Stimulated activated naive CD8-positive, alpha-beta T cell treated with anti-CD3 and anti-CD28 coated beads, Interleukin-15, amount 100 ng/mL, for 72 hours (primary cell): ENCODE measurements at regions not wholly inside any gene's neighbourhood (a gene's known extent, or its start where the extent isn't known, plus 50 kb on each side); places are given as distances from the start of the nearest gene placed in this dataset.

Experiments
- ATAC-seq: fragments of 150-1000 bp; cut with Tn5 transposase; 2 replicates; pipeline ENCODE4 v1.10.0; 2021; ENCODE audit warnings: mild to moderate bottlenecking, moderate library complexity
- DNase-seq, 2 donors: peaks; one replicate each; pipeline ENCODE4 v3.0.0; 2021 to 2022
- H3K27ac Mint-ChIP-seq, 2 donors: one replicate each; pipeline ENCODE4 v1.8.0; 2022; ENCODE audit warnings: mild to moderate bottlenecking in 2 of 2, mixed read lengths in 2 of 2, moderate library complexity in 2 of 2
- H3K27me3 Mint-ChIP-seq: one replicate; pipeline ENCODE4 v1.8.0; 2022; ENCODE audit warnings: mixed read lengths
- H3K4me1 Mint-ChIP-seq: one replicate; pipeline ENCODE4 v1.8.0; 2022; ENCODE audit warnings: mild to moderate bottlenecking, mixed read lengths
- H3K4me3 Mint-ChIP-seq, 2 donors: one replicate each; pipeline ENCODE4 v1.8.0; 2022; ENCODE audit warnings: mild to moderate bottlenecking in 2 of 2, mixed read lengths in 2 of 2, moderate library complexity in 1 of 2
- H3K9me3 Mint-ChIP-seq, 2 donors: one replicate each; pipeline ENCODE4 v1.8.0; 2022; ENCODE audit warnings: mixed read lengths in 2 of 2

- DNase-seq (no peak), ATAC-seq (peak; percentile 42)
- Mint-ChIP-seq H3K4me3 (no peak overlapping the region), H3K9me3 (no peaks in the 10 kb centered on the region), H3K27me3 (peaks cover 14% of the 10 kb centered on the region), H3K4me1 (peaks cover 7% of the 10 kb centered on the region), H3K27ac (no peak overlapping the region)
Measured at GRCh38 chr21:43306911-43307676, 119.8 kb downstream of the SIK1 start.

GRCh38 chr21:43306391-43306790 lies 120.5 kb downstream of the SIK1 start:
- no peak overlapping the region for H3K4me3 Mint-ChIP-seq
- DNase-seq (no peak), ATAC-seq (no peak)
- H3K27ac Mint-ChIP-seq: no peak overlapping the region
- H3K9me3 Mint-ChIP-seq: no peaks in the 10 kb centered on the region
- peaks cover 7% of the 10 kb centered on the region for H3K4me1 Mint-ChIP-seq
- peaks cover 14% of the 10 kb centered on the region for H3K27me3 Mint-ChIP-seq

DNA sequence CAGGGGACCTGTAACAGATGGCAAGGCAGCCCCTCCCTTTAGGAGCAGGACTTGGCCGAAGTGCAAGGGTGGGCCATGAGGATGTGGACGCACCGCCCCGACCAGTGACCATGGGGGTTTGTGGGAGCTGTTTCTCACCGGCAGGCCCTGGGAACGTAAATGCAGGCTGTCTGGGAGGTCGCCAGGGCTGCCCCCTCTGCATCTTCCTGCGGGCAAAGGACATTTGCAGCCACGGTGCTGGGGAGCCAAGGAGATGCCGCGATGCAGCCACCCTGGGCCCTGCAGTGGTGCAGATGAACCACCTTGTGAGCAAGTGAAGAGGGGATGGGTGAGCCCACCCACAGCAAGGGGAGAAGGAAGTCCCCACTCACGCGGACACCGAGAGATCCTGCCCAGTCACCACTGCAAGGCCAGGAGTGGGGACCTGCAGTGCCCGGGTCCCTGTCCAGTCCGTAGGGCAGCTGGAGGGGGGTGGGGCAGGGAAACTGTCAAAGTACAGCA lies 121.1 kb downstream of the SIK1 start:
- peaks cover 7% of the 10 kb centered on the region for H3K4me1 Mint-ChIP-seq
- no peaks in the 10 kb centered on the region for H3K9me3 Mint-ChIP-seq
- H3K27ac Mint-ChIP-seq: peak overlapping the region in 1 of 2 donors; percentile 57
- DNase-seq: no peak
- no peak for ATAC-seq
- no peak overlapping the region for H3K4me3 Mint-ChIP-seq
- H3K27me3 Mint-ChIP-seq: peaks cover 14% of the 10 kb centered on the region

DNA sequence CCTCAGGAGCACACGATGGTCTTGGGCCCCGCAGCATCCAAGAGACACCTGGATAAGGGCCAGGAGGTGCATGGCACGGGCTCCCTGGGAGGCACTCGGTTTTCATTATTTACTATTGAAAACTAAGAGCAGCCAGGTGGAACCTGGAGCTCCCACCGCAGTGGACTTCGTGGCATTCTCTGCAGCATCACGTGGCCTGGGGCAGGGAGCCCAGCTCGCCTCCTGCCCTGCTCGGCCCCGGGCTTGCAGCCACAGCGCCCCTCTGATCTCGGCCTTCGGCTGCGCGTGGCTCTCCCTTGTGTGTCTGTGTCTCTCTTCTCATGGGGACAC lies 121.6 kb downstream of the SIK1 start:
- peaks cover 7% of the 10 kb centered on the region for H3K4me1 Mint-ChIP-seq
- H3K9me3 Mint-ChIP-seq: no peaks in the 10 kb centered on the region
- ATAC-seq: no peak
- DNase-seq: no peak
- no peak overlapping the region for H3K4me3 Mint-ChIP-seq
- H3K27me3 Mint-ChIP-seq: peaks cover 14% of the 10 kb centered on the region
- no peak overlapping the region for H3K27ac Mint-ChIP-seq

DNA sequence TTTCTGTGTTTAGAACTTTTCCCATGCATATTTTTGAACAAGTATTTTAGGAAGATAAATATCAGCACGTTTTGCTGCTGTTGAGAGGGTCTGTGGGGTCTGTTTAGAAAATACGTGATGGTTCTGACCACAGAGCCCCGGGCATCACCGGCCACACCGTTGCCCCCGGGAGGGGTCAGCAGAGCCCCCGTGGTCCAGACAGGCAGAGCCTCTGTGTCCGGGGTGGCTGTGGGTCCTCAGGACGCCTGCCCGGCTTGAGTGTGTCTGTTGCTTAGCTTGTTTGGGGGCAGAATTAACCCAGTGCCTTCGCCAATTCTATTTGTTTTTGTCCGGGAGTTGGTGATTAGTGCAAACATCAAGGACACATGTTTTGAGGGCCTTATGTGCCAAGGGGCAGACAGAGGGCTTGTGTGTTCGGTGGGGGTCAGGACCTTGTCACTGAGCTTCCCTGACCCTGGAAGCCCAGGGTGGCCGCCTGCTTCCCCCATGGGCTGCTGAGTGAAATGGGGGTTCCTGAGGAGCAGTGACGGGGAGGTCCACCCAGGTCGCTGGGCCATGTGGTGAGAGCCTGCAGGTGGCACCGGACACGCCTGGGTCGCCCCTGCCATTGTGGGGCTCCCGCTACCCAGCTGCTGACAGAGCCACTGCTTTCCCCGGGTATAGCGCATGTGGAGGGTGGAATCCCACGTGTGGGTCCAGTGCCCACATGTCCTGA lies 122.2 kb downstream of the SIK1 start:
- Mint-ChIP-seq H3K9me3 (no peaks in the 10 kb centered on the region), H3K4me1 (peaks cover 7% of the 10 kb centered on the region), H3K27ac (no peak overlapping the region), H3K4me3 (no peak overlapping the region), H3K27me3 (peaks cover 14% of the 10 kb centered on the region)
- no peak for ATAC-seq
- no peak for DNase-seq

- peaks cover 7% of the 10 kb centered on the region for H3K4me1 Mint-ChIP-seq
- H3K9me3 Mint-ChIP-seq: no peaks in the 10 kb centered on the region
- no peak for DNase-seq
- no peak overlapping the region for H3K4me3 Mint-ChIP-seq
- ATAC-seq: no peak
- peaks cover 14% of the 10 kb centered on the region for H3K27me3 Mint-ChIP-seq
- H3K27ac Mint-ChIP-seq: peak overlapping the region in 1 of 2 donors; percentile 16
Measured at GRCh38 chr21:43304206-43304605, 122.7 kb downstream of the SIK1 start.

DNA sequence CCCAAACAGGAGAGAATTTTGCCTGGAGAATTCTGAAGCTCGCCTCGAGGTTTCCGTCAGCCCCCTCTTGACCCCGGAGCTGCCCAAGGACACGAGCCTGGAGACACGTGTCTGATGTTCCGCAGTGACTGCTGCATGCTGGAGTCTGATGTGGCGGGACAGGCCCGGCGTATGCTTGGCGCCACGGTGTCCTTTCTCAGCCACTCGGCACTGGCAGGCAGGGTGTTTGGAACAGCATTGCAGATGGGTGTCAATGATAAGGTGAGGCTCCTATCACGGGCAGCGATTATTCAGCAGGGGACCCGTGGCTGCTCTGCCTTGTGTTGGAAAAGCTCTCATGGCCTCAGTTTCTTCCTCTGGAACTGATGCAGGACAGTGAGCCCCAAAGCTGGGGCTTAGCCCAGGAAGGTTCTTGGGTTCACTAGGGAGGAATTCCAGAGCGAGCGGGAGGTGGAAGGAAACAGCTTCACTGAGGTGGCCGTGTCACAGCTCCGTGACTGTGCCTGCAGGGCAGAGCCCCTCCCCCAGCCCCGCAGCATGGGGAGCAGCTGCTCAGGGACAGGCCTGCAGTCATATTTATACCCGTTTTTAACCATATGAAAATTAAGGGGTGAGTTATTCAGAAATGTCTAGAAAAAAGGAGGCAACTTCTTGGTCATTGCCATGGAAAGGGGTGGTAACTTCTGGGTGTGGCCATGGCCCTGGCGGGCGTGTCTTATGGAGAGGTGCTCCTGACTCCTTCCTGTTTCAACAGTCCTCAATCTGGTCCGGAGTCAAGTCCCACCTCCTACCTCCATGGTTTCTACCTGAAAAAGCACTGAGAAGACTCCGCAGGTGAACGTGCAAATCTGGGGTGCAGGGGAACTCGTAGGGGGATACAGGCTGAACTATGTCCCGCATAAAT lies 123.4 kb downstream of the SIK1 start:
- peak overlapping the region; percentile 12 to 16 for H3K27ac Mint-ChIP-seq
- ATAC-seq: no peak
- H3K9me3 Mint-ChIP-seq: no peaks in the 10 kb centered on the region
- H3K4me1 Mint-ChIP-seq: peaks cover 7% of the 10 kb centered on the region
- H3K27me3 Mint-ChIP-seq: peaks cover 14% of the 10 kb centered on the region
- DNase-seq: no peak
- no peak overlapping the region for H3K4me3 Mint-ChIP-seq

DNA sequence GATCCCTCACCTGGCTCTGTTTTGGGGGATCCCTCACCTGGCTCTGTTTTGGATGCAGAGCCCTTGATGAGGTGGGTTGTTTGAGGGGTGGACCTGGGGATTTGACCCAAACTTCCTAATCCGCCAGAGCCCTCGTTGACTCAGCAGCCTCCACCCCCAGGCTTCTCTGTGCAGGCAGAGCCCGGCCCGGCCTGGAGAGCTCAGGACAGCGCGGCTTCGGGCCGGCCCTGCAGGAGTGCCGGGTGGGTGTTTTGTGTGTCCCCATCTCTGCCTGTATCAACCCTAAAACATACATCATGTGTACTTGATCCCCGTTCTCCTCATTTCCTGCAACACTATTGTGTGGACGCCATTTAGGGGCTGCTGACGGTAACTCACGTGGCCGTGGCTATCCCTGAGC lies 124.2 kb downstream of the SIK1 start:
- ATAC-seq (no peak), DNase-seq (no peak)
- peaks cover 14% of the 10 kb centered on the region for H3K27me3 Mint-ChIP-seq
- H3K4me3 Mint-ChIP-seq: no peak overlapping the region
- no peak overlapping the region for H3K27ac Mint-ChIP-seq
- peaks cover 7% of the 10 kb centered on the region for H3K4me1 Mint-ChIP-seq
- no peaks in the 10 kb centered on the region for H3K9me3 Mint-ChIP-seq

DNA sequence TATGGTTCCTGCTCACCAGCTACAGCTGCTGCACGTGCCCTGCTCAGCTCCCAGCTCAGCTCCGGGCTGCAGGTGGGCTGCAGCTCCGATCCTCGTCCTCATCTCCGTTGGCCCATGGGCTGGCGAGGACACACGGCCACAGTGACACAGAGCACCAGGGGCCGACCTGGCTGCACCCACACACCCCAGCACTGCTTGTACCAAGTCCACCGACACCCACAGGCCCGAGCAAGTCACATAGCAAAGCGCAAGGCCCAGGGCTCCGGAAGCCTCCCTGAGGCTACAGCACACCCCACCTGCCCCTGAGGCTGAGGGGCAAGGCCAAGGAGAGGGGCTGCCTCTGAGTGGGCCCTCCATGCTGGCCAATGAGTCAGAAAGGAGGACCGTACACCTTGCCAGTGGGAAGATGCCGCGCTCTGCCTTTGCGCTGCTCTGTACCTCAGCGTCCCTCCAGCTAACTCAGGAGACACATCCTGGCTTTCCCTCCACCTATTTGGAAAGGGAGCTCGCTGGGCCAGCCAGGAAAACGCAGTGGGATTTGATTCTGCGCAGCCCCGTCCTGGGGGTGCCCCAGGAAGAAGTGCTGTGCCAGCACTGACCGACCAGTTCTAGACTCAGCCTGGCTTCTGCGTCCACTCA lies 124.8 kb downstream of the SIK1 start:
- Mint-ChIP-seq H3K27me3 (peaks cover 14% of the 10 kb centered on the region), H3K9me3 (no peaks in the 10 kb centered on the region), H3K4me3 (no peak overlapping the region), H3K27ac (no peak overlapping the region), H3K4me1 (peaks cover 3% of the 10 kb centered on the region)
- ATAC-seq (no peak), DNase-seq (no peak)

DNA sequence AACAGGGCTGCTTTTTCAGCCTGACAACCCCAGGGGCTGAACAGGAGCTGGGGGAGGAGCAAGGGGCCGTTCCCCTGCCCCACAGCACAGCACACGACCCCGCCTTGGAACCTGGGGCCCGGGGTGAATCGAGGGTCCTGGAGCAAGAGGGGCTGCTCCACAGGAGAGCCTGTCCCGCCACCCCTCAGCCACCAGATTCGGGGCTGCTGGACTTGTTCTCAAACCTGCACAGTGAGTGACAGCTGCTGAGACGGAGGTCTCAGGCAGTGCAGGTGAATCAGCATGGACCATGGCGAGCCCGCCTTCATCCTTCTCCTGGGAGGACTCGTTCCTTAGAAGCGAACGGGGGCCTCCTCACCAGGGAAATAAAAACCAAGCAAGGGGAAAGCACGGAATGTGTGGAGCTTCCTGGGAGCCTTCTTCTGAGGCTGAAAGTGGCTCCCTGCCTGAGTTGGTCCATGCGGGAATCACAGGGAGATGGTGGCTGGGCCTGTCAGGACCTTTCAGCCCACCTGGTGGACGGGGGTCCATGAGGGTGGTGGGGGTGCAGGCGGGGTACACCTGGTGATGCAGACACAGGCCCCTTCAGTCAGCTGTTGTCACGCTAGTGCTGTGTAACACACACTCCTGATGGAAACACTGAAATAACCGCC lies 125.4 kb downstream of the SIK1 start:
- DNase-seq (no peak), ATAC-seq (no peak)
- no peaks in the 10 kb centered on the region for H3K4me1 Mint-ChIP-seq
- peak overlapping the region in 1 of 2 donors; percentile 67 for H3K27ac Mint-ChIP-seq
- H3K4me3 Mint-ChIP-seq: no peak overlapping the region
- H3K9me3 Mint-ChIP-seq: no peaks in the 10 kb centered on the region
- H3K27me3 Mint-ChIP-seq: peaks cover 14% of the 10 kb centered on the region

GRCh38 chr21:43300496-43301408 lies 126.2 kb downstream of the SIK1 start:
- peaks cover 0 to 2% of the 10 kb centered on the region in 2 donors for H3K9me3 Mint-ChIP-seq
- no peak for DNase-seq
- no peak overlapping the region for H3K27ac Mint-ChIP-seq
- peaks cover 14% of the 10 kb centered on the region for H3K27me3 Mint-ChIP-seq
- no peak overlapping the region for H3K4me3 Mint-ChIP-seq
- H3K4me1 Mint-ChIP-seq: no peaks in the 10 kb centered on the region
- ATAC-seq: no peak

DNA sequence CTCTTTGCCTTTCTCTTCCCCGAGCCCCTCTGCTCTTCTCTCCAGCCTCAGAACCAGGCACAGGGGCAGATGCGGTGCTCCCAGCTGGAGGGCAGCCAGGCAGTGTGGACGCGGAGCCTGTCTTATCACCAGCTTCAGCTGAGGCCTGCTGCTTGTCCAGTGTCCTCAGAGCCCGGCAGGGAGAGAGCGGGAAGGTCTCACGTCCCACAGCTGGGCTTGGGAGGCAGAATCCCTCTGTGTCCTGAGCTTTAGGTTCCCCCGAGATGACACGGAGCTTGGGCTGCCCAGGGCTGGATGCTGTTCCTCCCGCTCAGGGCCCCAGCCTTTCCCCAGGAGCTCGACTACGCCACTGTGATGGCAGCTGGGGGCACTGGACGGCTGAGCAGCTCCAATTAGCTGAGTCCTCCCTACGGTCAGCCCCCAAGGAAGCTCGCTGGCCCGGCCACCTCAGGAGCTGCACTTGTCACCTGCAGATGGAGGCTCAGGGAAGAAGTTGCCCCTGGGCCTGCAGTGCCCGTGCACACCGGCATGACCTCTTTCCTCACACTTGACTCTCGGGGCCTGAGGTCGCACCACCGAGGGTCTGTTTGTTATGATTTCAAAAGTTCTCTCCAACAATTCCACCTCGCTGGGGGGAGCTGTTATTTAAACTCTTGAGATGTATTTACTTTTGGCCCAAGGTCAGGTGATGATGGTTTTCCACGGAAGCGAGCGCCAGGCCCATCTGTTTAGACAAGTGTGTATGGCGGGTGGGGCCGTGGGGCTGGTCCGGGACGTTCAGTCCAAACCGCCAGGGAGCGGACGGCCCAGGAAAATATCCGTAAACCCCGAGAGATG lies 127.3 kb downstream of the SIK1 start:
- peaks cover 14% of the 10 kb centered on the region for H3K27me3 Mint-ChIP-seq
- H3K27ac Mint-ChIP-seq: no peak overlapping the region
- ATAC-seq (no peak), DNase-seq (no peak)
- H3K4me3 Mint-ChIP-seq: no peak overlapping the region
- peaks cover 0 to 6% of the 10 kb centered on the region in 2 donors for H3K9me3 Mint-ChIP-seq
- no peaks in the 10 kb centered on the region for H3K4me1 Mint-ChIP-seq
